Fibroblast of villous mesenchyme (primary cell): ENCODE measurements at regions not wholly inside any gene's neighbourhood (a gene's known extent, or its start where the extent isn't known, plus 50 kb on each side); places are given as distances from the start of the nearest gene placed in this dataset.

Experiments used
- DNase-seq: peaks from one replicate; pipeline ENCODE4 v3.0.0-alpha.2; 2010; ENCODE audit warnings: low read depth
- H3K4me3 ChIP-seq: 2 replicates; pipeline ENCODE4 v1.5.1; 2011; ENCODE audit warnings: low read depth, mild to moderate bottlenecking, low read length
- TF ChIP-seq, protein P1 (sequence below): IDR thresholded peaks from 2 replicates; pipeline ENCODE4 v1.5.1; 2012; ENCODE audit warnings: low read depth, mild to moderate bottlenecking, low read length; ENCODE audit not compliant: insufficient read depth

GRCh38 chr11:70505761-70506657, 107.7 kb downstream of the CTTN start:
- H3K4me3 ChIP-seq, result no peak overlapping the region
- no peak for DNase-seq
- TF ChIP-seq, protein P1, sequence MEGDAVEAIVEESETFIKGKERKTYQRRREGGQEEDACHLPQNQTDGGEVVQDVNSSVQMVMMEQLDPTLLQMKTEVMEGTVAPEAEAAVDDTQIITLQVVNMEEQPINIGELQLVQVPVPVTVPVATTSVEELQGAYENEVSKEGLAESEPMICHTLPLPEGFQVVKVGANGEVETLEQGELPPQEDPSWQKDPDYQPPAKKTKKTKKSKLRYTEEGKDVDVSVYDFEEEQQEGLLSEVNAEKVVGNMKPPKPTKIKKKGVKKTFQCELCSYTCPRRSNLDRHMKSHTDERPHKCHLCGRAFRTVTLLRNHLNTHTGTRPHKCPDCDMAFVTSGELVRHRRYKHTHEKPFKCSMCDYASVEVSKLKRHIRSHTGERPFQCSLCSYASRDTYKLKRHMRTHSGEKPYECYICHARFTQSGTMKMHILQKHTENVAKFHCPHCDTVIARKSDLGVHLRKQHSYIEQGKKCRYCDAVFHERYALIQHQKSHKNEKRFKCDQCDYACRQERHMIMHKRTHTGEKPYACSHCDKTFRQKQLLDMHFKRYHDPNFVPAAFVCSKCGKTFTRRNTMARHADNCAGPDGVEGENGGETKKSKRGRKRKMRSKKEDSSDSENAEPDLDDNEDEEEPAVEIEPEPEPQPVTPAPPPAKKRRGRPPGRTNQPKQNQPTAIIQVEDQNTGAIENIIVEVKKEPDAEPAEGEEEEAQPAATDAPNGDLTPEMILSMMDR, result no peak

GRCh38 chr11:70506658-70506970, 108.3 kb downstream of the CTTN start:
- DNase-seq, result no peak
- no peak overlapping the region for H3K4me3 ChIP-seq
- TF ChIP-seq, protein P1, result no peak

- H3K4me3 ChIP-seq, result no peak overlapping the region
- TF ChIP-seq, protein P1, result no peak
- no peak for DNase-seq
These were observed 108.7 kb downstream of the CTTN start for GRCh38 chr11:70506986-70507385.

DNA sequence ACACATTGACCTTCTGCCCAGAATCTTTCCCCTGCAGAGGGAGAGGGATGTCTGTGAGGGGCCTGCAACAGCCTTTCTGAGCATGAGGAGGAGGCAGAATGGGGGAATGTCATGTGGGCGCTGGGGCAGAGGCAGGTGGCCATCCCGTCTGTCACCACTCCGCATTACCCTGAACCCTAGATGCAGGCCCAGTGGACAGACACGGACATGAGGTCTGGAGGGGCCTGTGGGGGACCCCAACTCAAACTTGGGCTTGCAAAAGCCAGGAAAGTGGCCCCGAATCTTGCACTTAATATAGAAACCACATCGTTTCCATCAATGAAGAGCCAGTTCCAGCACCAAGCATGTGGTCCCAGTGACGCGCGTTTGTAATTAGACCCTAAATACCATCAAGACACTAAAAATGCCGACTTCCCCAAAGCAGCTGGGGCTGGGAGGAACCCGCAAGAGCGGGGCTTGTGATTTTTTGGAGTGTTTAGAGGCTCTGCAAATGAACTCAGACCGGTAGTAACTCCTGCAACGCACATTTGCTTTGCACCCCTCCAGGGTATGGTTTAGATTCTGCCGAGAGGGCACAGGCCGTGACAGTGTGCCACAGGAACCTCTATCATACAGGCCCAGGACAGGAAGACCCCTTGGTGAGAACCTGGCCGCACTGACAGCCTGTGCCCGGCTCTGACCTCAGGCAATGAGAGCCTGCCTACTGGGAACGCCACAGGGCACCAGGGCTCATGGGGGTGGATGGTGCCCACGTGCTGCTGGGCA, 109.3 kb downstream of the CTTN start:
- TF ChIP-seq, protein P1, result no peak
- no peak for DNase-seq
- no peak overlapping the region for H3K4me3 ChIP-seq

DNA sequence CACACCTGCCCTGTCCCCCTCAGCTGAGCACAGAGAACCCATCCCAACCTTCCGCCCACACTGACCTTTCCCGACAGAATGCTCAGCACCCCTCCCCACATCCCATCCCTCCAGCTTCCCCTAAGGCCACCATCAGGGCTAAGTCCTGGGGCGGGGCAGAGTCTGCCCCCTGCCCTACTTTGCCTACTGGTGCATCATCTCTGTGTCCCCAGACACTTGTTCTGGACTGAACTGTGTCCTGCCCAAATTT, 109.8 kb downstream of the CTTN start:
- TF ChIP-seq, protein P1, result no peak
- DNase-seq, result no peak
- no peak overlapping the region for H3K4me3 ChIP-seq

DNA sequence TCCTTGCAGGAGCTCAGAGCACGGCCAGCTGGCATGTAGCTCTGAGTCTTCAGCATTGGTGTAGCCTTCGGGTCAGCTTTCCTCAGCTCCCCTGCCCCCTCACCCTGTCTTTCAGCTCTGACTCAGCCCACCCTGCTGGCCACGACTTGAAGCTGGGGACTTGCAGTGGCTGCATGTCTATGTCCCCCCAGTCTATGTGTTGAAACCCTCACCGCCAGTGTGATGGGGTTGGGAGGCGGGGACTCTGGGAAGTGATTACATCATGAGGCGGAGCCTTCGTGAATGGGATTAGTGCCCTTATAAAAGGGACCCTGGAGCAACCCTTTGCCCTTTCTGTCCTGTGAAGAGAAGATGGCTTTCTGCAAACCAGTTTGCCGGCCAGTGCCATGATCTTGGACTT, 111.1 kb downstream of the CTTN start:
- TF ChIP-seq, protein P1, result no peak
- no peak for DNase-seq

More for the DNA sequence above, 111.1 kb downstream of the CTTN start:
- no peak overlapping the region for H3K4me3 ChIP-seq
